ENCODE measurements at regions not wholly inside any gene's neighbourhood (a gene's known extent, or its start where the extent isn't known, plus 50 kb on each side); places are given as distances from the start of the nearest gene placed in this dataset.

- DNase-seq (ENCODE audit: low spot score): no peak
Observed at GRCh38 chr11:11077898-11078297, 220.0 kb upstream of the ZBED5 start.

GRCh38 chr11:11076879-11077278, 219.0 kb upstream of the ZBED5 start:
- DNase-seq (ENCODE audit: low spot score): no peak

GRCh38 chr11:11076276-11076675, 218.4 kb upstream of the ZBED5 start:
- no peak for DNase-seq (ENCODE audit: low spot score)

GRCh38 chr11:11075515-11076171, 217.8 kb upstream of the ZBED5 start:
- DNase-seq (ENCODE audit: low spot score): peak; percentile 33

GRCh38 chr11:11074686-11075335, 217.0 kb upstream of the ZBED5 start:
- no peak for DNase-seq (ENCODE audit: low spot score)

GRCh38 chr11:11073996-11074395, 216.1 kb upstream of the ZBED5 start:
- DNase-seq (ENCODE audit: low spot score): no peak

- DNase-seq (ENCODE audit: low spot score): peak; percentile 67
Observed at GRCh38 chr11:11072067-11072466, 214.2 kb upstream of the ZBED5 start.

- no peak for DNase-seq (ENCODE audit: low spot score)
Observed at GRCh38 chr11:11071486-11071885, 213.6 kb upstream of the ZBED5 start.

- no peak for DNase-seq (ENCODE audit: low spot score)
Observed at GRCh38 chr11:11070976-11071375, 213.1 kb upstream of the ZBED5 start.

GRCh38 chr11:11069841-11070835, 212.3 kb upstream of the ZBED5 start:
- no peak for DNase-seq (ENCODE audit: low spot score)

- DNase-seq (ENCODE audit: low spot score): no peak
Observed at GRCh38 chr11:11068113-11068512, 210.3 kb upstream of the ZBED5 start.

- peak; percentile 47 for DNase-seq (ENCODE audit: low spot score)
Observed at GRCh38 chr11:11065396-11065795, 207.5 kb upstream of the ZBED5 start.

GRCh38 chr11:11057472-11057854, 199.6 kb upstream of the ZBED5 start:
- DNase-seq (ENCODE audit: low spot score): no peak

GRCh38 chr11:11056749-11057471, 199.1 kb upstream of the ZBED5 start:
- no peak for DNase-seq (ENCODE audit: low spot score)

GRCh38 chr11:11056316-11056715, 198.5 kb upstream of the ZBED5 start:
- no peak for DNase-seq (ENCODE audit: low spot score)

GRCh38 chr11:11047851-11048610, 190.2 kb upstream of the ZBED5 start:
- DNase-seq (ENCODE audit: low spot score): no peak

GRCh38 chr11:11046781-11047180, 188.9 kb upstream of the ZBED5 start:
- no peak for DNase-seq (ENCODE audit: low spot score)

- DNase-seq (ENCODE audit: low spot score): no peak
Observed at GRCh38 chr11:11045156-11045930, 187.5 kb upstream of the ZBED5 start.

- DNase-seq (ENCODE audit: low spot score): no peak
Observed at GRCh38 chr11:11044137-11044855, 186.4 kb upstream of the ZBED5 start.

GRCh38 chr11:11043721-11044120, 185.9 kb upstream of the ZBED5 start:
- no peak for DNase-seq (ENCODE audit: low spot score)
